Thyroid gland (tissue), 4 donors: ENCODE measurements at regions not wholly inside any gene's neighbourhood (a gene's known extent, or its start where the extent isn't known, plus 50 kb on each side); places are given as distances from the start of the nearest gene placed in this dataset.

Source experiments
- CTCF ChIP-seq, 6 experiments: fragments of 200-600 bp in 3 of 6; fragments of 450-650 bp in 3 of 6; sonication (generic) in 3 of 6; IDR thresholded peaks; one replicate each; pipeline ENCODE4 v1.5.1; 2016 to 2019; ENCODE audit warnings: antibody characterized with exemption in 6 of 6, mild to moderate bottlenecking in 2 of 6, inconsistent platforms in 1 of 6, moderate library complexity in 1 of 6
- POLR2A ChIP-seq, 2 donors: fragments of 450-650 bp; IDR thresholded peaks; one replicate each; pipeline ENCODE4 v1.6.1; 2017; ENCODE audit warnings: antibody characterized with exemption in 2 of 2, mild to moderate bottlenecking in 2 of 2, moderate library complexity in 1 of 2

GRCh38 chr14:51507511-51507905 lies 144.2 kb upstream of the FRMD6 start:
- TF ChIP-seq CTCF (IDR thresholded peaks at IDR 0.05) = no peak
- peak in 1 of 2 donors; percentile 8 for TF ChIP-seq POLR2A (IDR thresholded peaks at IDR 0.05)
